ENCODE measurements at regions not wholly inside any gene's neighbourhood (a gene's known extent, or its start where the extent isn't known, plus 50 kb on each side); places are given as distances from the start of the nearest gene placed in this dataset.

GRCh38 chr20:58021481-58021880 lies 207.0 kb downstream of the ANKRD60 start:
- ATAC-seq, result no peak
- TF ChIP-seq CTCF (conservative IDR thresholded peaks at IDR 0.05; ENCODE audit: low read depth, low read length), result no peak
- no peak for TF ChIP-seq EZH2 (IDR thresholded peaks at IDR 0.05; ENCODE audit: low read length, unreplicated experiment)
- TF ChIP-seq EZH2phosphoT487 (IDR thresholded peaks at IDR 0.05; ENCODE audit: borderline replicate concordance, low read length), result no peak
- no peak for DNase-seq
- Histone ChIP-seq H4K20me1 (ENCODE audit: low read length) (no peaks in the 10 kb centered on the region), H3K4me3 (ENCODE audit: low read length) (no peak overlapping the region), H3K9me2 (replicated peaks; ENCODE audit: low read length) (no peaks in the 10 kb centered on the region), H3K4me1 (ENCODE audit: insufficient read depth, low read length) (peaks cover 41% of the 10 kb centered on the region), H3K9ac (ENCODE audit: low read length) (no peak overlapping the region), H3K4me2 (ENCODE audit: low read length) (no peak overlapping the region), H3K9me3 (ENCODE audit: low read length) (no peaks in the 10 kb centered on the region), H3K27ac (ENCODE audit: low read length) (no peak overlapping the region), H3K27me3 (ENCODE audit: low read length) (no peaks in the 10 kb centered on the region), H3K36me3 (ENCODE audit: low read depth, low read length) (no peaks in the 10 kb centered on the region), H2AFZ (ENCODE audit: low read length) (no peak overlapping the region), H3F3A (ENCODE audit: low read length, unreplicated experiment) (peaks cover 5% of the 10 kb centered on the region), H3K79me2 (ENCODE audit: low read length) (no peaks in the 10 kb centered on the region)
- POLR2A ChIA-PET (ENCODE audit: unreplicated experiment), result no interaction called here
- intact Hi-C loops (cut with micrococcal nuclease), result no loop called here
- CTCF ChIA-PET, result no interaction called here
- no TSS peak for BruUV-seq (replicated peaks)

DNA sequence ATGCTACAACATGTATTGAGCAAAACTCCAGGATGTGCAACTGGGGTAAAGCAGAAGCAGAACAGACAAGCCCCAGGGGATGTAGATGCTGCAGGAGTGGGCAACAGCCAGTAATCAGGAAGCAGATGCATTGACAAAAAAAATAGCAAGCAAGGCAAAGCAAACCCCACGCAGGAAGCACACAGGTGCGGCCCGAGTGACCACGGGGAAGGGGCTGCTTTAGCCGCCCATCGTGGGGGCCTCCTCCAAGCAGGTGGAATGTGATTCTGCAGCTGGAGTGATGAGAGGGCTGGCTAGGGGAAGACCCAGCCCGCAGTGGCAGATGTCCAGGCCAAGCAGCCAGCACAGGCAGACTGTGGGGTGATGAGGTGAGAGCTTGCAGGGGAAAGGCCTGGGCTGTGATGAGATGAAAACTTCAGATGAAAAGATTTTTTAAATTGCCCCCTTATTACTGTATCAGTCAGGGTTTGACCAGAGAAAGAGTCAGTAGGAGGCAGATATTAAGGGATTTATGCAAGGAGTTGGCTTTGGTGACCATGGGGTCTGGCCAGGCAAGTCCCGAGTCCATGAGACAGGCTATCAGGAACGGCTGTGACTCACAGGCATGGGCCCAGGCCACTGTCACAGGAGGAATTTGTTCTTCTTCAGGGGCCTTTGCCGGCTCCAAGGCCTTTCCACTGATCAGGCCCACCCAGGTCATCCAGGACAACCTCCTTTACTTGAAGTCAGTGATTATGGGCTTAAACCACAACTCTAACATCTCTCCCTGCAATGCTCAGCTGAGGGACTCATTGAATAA lies 207.6 kb downstream of the ANKRD60 start:
- no peak overlapping the region for H3K4me2 ChIP-seq (ENCODE audit: low read length)
- H3K9ac ChIP-seq (ENCODE audit: low read length), result no peak overlapping the region
- no peaks in the 10 kb centered on the region for H3K27me3 ChIP-seq (ENCODE audit: low read length)
- no TSS peak for BruUV-seq (replicated peaks)
- no peaks in the 10 kb centered on the region for H3K9me3 ChIP-seq (ENCODE audit: low read length)
- H3K79me2 ChIP-seq (ENCODE audit: low read length), result no peaks in the 10 kb centered on the region
- H3K4me1 ChIP-seq (ENCODE audit: insufficient read depth, low read length), result peaks cover 42% of the 10 kb centered on the region
- H2AFZ ChIP-seq (ENCODE audit: low read length), result no peak overlapping the region
- no peak for DNase-seq
- TF ChIP-seq EZH2phosphoT487 (IDR thresholded peaks at IDR 0.05; ENCODE audit: borderline replicate concordance, low read length) (no peak), EZH2 (IDR thresholded peaks at IDR 0.05; ENCODE audit: low read length, unreplicated experiment) (no peak), CTCF (conservative IDR thresholded peaks at IDR 0.05; ENCODE audit: low read depth, low read length) (no peak)
- intact Hi-C loops (cut with micrococcal nuclease), result no loop called here
- CTCF ChIA-PET, result no interaction called here
- H3F3A ChIP-seq (ENCODE audit: low read length, unreplicated experiment), result peaks cover 6% of the 10 kb centered on the region
- no peaks in the 10 kb centered on the region for H4K20me1 ChIP-seq (ENCODE audit: low read length)
- no peak overlapping the region for H3K4me3 ChIP-seq (ENCODE audit: low read length)
- H3K27ac ChIP-seq (ENCODE audit: low read length), result no peak overlapping the region
- no peaks in the 10 kb centered on the region for H3K36me3 ChIP-seq (ENCODE audit: low read depth, low read length)
- no peaks in the 10 kb centered on the region for H3K9me2 ChIP-seq (replicated peaks; ENCODE audit: low read length)
- ATAC-seq, result no peak
- POLR2A ChIA-PET (ENCODE audit: unreplicated experiment), result no interaction called here

DNA sequence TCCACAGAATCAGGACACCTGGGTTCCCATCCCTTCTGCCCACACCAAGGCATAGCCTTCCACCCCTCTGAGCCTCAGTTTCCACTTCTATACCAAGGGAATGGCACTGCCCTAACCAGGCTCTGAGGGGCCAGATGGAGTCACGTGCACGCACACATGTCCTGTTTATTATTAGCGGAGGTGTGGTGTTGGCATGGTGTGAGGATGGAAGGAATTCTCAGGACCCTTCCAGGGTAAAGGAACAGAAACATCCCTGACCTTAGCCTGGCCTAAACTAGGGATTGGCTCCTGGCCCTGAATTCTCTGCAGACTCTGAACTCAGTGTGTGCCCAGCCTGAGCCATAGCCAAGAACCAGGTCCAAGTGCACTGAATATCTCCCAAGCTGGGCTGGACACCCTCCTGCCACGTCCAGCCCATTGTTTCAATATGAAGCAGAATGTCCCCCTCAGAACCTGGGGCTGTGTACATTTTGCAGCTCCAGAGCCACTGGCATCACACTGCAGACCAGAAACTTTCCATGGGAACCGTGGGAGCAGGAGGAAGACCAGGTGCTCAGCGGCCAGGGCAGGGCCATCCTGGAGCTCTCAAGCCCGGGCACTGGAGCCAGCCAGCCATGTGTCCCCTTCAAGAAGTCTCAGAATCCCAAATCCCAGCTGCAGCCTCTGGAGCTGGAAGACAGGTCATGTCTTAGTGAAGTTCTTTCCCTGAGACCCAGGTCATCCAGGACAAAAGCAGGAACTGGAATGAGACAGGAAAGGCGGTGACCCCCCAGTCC lies 208.4 kb downstream of the ANKRD60 start:
- Histone ChIP-seq H3K4me2 (ENCODE audit: low read length) (no peak overlapping the region), H3K27me3 (ENCODE audit: low read length) (no peaks in the 10 kb centered on the region), H3K27ac (ENCODE audit: low read length) (no peak overlapping the region; the same call in 1 of the 2 replicates), H3K9me2 (replicated peaks; ENCODE audit: low read length) (no peaks in the 10 kb centered on the region), H3F3A (ENCODE audit: low read length, unreplicated experiment) (peaks cover 6% of the 10 kb centered on the region), H3K4me3 (ENCODE audit: low read length) (no peak overlapping the region), H3K4me1 (ENCODE audit: insufficient read depth, low read length) (peaks cover 44% of the 10 kb centered on the region), H2AFZ (ENCODE audit: low read length) (no peak overlapping the region), H3K36me3 (ENCODE audit: low read depth, low read length) (no peaks in the 10 kb centered on the region), H4K20me1 (ENCODE audit: low read length) (no peaks in the 10 kb centered on the region), H3K9ac (ENCODE audit: low read length) (no peak overlapping the region), H3K9me3 (ENCODE audit: low read length) (no peaks in the 10 kb centered on the region), H3K79me2 (ENCODE audit: low read length) (no peaks in the 10 kb centered on the region)
- ATAC-seq (no peak), DNase-seq (no peak)
- intact Hi-C loops (cut with micrococcal nuclease), result loop anchor here (5.0 kb wide), 3 partner anchors 62 to 323 kb away; no protein-coding TSS in a partner anchor
- TF ChIP-seq CTCF (conservative IDR thresholded peaks at IDR 0.05; ENCODE audit: low read depth, low read length) (no peak), EZH2 (IDR thresholded peaks at IDR 0.05; ENCODE audit: low read length, unreplicated experiment) (no peak), EZH2phosphoT487 (IDR thresholded peaks at IDR 0.05; ENCODE audit: borderline replicate concordance, low read length) (no peak)
- BruUV-seq (replicated peaks), result no TSS peak
- ChIA-PET CTCF (no interaction called here), POLR2A (ENCODE audit: unreplicated experiment) (no interaction called here)
